DMS53 (cell line): ENCODE measurements at regions not wholly inside any gene's neighbourhood (a gene's known extent, or its start where the extent isn't known, plus 50 kb on each side); places are given as distances from the start of the nearest gene placed in this dataset.
"Not testable (repeated sequence)": the region's sequence is repeated elsewhere in the genome, so short reads cannot be mapped to it uniquely, and the experiment has no call there.

ENCODE experiments used
- DNase-seq: peaks from one replicate; lab custom pipeline; 2025; lab: John Stamatoyannopoulos, UW

DNA sequence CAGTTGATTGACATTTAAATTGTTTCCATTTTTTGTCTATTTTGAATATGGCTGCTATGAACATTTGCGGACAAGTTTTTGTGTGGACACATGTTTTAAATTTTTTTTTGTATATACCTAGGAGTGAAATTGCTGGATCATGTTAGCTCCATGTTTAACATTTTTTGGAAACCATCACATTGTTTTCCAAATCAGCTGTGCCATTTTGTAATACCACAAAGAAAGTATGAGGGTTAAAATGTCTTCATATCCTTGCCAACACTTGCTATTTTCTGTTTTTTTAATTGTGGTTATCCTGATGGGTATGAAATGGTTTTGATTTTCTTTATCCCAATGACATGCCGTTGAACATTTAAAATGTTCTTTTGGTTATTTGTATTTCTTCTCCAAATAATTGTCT is 52.1 kb downstream of the CARTPT start:
- DNase-seq: no peak

DNA sequence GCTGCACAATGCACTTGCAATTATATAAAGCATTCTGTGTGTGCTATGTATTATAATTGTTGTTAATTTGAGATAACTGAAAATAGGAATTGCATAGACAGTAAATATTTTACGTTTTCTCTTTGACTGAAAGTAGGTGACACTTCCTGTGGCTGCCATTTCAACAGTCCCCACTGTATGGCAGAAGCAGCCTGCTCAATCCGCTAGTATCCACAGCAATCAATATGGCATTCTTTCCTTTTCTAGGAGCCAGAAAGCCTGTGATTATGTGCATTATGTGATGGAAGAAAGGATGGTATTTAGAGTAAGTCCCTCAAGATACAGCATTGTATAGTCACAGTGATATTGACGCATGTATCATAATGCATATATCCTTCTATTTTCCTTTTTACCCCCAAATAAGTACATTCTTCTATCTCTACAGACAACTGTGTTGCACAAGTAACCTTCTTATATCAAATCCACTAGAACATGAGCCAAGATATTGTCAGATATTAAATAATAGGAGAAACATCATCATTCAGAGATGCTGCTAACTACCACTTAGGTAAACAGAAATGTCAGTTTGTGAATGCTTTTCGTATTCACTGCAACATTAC is 59.7 kb downstream of the CARTPT start:
- peak; percentile 82 for DNase-seq

DNA sequence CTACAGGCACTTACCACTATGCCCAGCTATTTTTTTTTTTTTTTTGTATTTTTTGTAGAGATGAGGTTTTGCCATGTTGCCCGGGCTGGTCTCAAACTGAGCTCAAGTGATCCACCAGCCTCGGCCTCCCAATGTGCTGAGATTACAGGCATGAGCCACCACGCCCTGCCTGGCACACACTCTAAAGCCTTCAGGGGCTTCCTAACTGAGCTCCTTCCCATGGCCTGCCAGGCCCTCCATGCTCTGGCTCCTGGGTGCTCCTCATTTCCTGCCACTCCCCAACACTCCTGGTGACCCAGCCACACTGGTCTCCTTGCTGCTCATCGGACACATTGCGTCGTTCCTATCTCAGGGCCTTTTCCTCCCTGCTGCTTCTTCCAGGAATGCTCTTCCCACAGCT is 61.5 kb downstream of the CARTPT start:
- no peak for DNase-seq

DNA sequence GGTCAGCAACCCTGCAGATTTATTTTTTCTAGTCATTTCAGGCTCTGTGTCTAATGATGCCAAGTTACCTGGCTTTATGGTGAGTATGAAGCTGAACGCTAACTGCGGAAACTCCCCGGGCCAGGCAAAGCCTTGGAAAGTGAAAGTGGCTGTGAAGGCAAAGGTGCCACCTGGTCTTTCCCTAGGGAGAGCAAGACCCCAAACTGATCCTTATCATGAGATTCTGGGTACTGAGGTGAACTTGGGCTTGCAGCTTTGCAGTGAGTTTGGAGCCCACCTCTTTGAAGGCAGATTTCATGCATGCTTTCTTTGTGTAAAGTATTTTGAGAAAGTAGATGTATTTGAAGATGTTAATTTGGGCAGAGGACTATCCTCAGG is 63.3 kb downstream of the CARTPT start:
- no peak for DNase-seq

DNA sequence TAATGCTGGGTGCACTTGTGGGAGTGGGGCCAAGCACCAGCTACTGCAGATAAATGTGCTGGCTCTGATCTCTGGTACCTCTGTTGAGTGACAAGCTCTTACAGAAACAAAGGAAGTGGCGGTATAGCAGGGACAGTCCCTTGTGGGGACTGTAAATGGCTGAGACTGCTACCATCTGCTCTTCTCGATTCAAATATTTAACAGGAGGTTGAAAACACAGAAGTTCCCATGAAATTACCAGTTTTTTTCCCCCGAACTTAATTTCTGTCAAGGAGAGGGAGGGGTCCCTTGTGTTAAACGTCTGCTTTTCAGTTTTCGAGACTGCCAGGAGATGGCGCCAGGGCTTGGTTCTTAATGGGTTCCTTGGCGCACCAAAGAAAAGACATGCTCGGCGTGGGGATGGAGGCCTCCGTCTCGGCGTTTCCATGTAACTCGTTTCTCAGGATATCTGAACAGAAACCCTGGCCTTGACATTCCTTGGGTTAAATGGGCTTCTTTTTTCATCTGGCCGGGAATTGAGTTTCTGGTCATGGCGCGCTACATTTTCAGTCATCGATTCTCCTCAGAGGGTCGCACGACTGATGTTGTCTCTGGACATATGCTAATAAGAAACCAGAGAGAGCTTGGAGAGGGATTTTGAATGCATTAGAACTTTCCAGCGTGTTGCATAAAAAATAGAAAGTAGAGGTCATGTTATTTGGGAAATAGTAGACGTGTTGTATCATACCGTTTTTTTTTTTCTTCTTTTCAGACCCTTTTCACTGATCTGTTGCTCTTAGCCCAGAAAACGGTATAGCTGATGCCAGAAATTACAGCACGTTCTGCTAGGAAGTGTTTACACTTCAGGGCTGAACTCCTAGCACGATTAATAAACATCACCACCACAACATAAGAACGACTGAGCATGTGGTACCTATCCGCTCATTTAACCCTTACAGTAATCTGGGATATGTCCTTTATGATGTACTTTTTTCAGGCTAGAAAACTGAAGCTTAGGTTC is 64.0 kb downstream of the CARTPT start:
- DNase-seq: peak; percentile 90

DNA sequence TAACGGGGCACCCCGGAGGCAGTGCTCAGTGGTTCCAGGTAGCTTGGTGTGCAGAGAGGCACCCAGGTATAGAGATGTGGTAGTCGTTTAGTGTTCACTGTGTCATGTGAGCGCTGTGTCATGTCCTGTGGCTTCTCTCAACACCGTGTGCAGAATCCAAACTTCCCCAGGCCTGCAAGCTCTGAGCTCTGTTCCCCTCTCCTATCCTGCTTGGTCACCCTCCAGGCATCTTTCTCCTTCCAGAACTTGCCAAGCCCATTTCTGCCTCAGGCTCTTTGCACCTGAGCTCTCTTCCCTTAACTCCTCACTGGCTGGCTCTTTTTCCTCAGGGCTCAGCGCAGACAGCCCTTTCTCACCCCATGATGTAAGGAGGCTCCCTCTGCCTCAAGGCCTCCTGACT is 64.8 kb downstream of the CARTPT start:
- peak; percentile 16 for DNase-seq

DNA sequence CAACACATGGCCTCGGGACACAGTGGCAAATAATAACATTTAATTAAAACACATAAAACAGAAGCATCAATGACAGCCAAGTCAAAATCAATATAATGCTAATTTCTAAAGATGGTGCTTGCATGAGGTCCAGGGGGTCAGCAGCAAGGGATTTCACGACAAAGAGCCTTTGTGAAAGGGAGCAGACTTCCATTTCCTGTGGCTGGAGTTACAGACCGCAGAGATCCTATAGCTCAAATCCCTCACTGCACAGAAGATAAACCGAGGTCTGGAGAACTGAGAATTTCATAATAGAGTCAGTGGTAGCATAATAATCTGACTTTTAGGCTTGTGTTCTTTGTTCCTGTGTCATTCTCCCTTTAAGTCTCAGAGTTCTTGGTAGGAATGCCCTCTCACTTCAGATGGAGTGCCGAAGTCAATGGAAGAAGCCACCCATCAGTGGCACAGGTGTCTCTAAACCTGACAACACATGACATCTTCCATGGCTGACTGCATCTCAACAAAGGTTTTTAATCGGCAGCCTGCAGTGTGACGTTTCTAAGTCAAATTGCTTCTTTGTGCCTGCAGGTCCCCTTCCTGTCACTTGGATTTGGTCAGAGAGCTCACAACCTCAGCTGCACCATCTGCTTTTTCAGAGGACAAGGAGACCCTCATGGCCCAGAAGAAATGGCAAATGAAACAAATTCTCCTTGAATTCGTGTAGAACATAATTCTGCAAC is 67.4 kb downstream of the CARTPT start:
- peak; percentile 65 for DNase-seq

DNA sequence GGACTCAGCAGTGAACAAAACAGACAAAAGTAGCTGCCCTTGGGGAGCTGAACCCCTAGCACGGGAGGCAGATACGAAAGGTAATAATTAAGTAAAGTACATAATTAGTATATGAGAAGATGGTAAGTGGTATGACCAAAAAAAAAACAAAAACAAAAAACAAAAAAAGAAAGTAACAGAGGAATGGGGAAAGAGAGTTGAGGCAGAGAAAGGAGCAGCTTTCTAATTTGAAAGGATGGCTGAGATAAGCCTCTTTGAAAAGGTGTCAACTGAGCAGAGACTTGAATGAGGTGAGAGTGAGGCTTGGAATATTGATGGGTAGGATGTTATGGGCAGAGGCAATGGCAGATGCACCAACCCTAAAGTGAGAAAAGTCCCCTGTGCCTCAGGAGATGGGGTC is 69.7 kb downstream of the CARTPT start:
- no peak for DNase-seq

DNA sequence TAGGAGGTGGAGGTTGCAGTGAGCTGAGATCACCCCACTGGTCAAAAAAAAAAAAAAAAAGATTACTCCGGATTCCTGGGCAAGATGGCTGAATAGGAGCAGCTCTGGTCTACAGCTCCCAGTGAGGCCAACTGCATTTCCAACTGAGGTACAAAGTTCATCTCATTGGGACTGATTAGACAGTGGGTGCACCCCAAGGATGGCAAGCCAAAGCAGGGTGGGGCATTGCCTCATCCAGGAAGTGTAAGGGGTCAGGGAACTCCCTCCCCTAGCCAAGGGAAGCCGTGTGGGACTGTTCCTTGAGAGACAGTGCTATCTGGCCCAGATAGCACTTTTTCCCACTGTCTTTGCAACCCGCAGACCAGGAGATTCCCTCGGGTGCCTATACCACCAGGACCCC is 70.7 kb downstream of the CARTPT start:
- no peak for DNase-seq

DNA sequence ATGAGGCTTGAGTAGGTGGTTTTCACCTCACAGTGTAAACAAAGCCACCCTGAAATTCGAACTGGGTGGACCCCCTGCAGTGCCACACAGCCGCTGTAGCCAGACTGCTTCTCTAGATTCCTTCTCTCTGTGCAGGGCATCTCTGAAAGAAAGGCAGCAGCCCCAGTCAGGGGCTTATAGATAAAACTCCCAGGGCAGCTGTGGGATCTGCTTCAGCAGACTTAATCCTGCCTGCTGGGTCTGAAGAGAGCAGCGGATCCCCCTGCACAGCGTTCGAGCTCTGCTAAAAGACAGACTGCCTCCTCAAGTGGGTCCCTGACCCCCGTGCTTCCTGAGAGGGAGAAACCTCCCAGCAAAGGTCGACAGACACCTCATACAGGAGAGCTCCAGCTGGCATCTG is 71.4 kb downstream of the CARTPT start:
- no peak for DNase-seq

DNA sequence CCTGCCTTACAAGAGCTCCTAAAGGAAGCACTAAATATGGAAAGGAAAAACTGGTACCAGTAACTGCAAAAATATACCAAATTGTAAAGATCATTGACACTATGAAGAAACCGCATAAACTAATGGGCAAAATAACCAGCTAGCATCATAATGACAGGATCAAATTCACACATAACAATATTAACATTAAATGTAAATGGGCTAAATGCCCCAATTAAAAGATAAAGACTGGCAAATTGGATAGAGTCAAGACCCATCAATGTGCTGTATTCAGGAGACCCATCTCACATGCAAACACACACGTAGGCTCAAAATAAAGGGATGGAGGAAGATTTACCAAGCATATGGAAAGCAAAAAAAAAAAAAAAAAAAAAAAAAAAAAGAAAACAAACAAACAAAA is 73.0 kb downstream of the CARTPT start:
- DNase-seq: not testable (repeated sequence)

DNA sequence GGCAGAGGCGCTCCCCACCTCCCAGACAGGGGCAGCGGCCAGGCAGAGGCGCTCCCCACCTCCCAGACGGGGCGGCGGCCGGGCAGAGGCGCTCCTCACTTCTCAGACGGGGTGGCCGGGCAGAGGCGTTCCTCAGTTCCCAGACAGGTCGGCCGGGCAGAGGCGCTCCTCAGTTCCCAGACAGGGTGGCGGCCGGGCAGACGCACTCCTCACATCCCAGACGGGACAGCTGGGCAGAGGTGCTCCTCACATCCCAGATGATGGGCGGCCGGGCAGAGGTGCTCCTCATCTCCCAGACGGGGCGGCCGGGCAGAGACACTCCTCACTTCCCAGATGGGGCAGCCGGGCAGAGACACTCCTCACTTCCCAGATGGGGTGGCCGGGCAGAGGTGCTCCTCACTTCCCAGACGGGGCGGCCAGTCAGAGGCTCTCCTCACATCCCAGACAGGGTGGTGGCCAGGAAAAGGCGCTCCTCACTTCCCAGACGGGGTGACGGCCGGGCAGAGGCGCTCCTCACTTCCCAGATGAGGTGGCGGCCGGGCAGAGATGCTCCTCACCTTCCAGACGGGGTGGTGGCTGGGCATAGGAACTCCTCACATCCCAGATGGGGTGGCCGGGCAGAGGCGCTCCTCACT is 75.1 kb downstream of the CARTPT start:
- DNase-seq: no peak

DNA sequence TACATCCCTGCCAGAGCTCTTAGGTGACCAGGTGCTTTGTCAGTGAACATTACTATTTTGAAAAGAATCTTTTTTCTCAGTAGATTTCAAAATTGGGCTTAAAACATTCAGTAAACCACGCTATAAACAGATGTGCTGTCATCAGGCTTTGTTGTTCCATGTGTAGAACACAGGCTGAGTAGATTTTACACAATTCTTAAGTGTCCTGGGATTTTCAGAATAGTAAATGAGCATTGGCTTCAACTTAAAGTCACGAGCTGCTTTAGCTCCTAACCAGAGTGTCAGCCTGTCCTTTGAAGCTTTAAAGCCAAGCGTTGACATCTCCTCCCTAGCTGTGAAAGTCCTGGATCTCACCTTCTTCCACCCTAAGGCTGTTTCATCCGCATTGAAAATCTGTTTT is 83.6 kb downstream of the CARTPT start:
- no peak for DNase-seq

DNA sequence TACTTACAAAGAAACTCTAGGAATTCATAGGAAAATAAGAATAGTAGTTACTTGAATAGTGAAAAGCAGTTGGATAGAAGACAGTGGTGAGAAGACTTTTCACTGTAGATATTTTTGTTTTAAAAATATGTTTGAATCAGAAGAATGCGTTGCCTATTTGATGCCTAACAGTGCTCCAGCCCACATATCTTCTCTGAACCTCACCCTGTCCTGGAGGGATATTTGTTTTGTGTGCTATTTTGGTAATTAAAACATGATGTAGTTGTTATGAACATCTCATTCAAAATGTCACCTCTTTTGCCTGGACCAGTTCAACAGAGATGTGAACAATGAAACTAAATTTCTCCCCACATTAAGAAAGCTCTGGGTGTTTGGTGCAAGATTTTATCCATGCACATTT is 87.6 kb downstream of the CARTPT start:
- no peak for DNase-seq

DNA sequence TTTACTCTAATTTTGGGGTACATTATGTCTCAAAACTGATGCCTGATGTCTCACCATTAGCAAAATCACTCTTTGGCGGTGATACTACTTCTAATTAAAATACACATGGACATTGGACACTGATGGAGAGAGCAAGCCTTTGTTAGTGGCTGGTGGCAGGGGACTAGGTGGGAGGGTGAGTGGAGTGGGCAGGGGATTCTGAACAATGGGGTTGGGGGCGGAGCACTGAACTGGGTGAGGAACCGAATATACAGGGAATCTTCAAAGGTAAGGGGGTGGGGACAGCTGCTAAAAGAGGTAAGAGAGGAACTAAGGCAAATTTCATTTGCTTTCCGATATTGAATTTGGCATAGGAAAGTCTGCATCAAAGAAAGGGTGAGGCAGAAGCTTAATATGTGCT is 88.8 kb downstream of the CARTPT start:
- no peak for DNase-seq

DNA sequence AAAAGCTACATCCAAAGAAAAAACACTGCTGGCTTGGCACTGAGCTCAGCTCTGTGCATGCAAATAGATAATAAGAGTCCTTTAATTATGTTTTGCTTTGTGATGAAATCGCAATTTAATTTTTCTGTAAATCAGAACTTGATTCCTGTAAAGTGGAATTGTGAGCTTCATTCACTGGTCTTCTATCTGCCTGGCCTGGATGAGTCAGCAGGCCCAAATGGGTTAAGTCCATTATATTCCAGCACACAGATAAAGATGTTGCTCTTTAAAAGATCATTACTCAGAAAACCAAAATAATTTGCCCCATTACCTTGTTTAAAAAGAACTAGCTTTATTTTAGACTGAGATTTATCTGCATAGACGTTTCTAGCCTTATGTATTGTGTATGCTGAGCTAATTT is 90.4 kb downstream of the CARTPT start:
- DNase-seq: no peak

DNA sequence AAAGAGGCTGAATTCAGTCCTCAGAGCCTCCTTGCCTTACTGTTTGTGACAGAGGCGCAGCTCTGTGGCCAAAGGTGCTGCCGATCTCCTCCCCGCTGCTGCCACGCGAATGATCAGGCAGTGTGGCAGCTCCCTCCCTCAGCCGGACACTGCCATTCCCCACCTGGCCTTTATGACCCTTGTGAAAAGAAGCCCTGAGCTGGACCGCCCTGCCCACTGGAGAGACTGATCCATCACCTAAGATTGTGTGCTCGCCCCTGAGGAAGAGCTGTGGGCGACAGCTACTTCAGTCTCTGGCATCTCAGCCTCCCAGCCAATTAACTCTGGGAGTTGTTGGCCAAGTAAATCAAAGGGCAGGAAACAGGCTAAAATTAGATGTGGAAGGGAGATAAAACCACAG is 90.9 kb downstream of the CARTPT start:
- DNase-seq: no peak

DNA sequence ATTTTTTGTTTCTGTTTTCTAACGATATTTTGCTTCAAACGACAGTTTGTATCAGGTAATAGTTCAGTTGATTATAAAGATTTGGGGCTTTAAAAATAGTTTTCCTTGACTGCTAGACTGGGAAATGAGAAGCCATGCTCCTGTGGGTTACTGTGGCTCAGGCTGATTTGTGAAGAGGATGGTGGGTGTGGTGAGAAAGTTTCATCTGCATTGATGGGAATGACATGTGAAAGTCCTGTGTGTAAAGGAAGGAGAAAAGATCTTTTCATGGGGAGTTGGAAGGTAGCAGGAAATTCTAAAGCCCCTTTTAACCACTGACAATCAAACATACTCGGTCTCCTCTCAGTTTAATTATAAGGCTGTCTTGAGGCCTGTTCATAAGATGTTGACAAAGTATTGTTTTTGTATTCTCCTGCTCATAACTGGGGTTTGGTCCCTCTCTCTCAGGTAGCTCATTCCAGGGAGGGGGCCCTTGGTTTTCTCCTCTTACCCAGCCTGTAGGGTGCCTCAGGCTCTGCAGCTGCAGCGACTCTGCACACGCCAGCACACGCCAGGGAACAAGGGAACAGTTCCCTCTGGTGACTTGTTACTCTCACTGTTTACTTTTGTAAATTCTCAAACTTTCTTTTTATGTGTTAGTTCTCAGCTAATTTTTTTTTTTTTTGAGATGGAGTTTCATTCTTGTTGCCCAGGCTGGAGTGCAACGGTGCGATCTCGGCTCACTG is 91.6 kb downstream of the CARTPT start:
- no peak for DNase-seq

DNA sequence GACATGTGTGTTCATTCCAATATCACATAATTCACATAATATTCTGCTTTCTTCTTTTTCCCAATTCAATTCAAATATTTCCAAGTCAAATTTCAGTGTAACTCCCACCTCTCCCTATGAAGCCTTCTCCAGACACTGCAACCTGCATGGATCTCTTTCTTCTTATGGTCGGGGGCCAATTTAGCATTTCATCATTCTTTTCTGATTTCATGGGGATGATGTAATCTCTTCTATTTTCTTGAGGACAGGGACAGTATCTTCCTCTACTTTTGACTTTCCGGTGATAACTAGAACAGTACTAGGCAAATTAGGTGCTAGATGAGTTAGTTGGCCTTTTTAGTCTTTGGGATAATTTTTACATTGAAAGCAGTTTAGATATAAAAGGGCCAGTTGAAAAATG is 92.7 kb downstream of the CARTPT start:
- no peak for DNase-seq

DNA sequence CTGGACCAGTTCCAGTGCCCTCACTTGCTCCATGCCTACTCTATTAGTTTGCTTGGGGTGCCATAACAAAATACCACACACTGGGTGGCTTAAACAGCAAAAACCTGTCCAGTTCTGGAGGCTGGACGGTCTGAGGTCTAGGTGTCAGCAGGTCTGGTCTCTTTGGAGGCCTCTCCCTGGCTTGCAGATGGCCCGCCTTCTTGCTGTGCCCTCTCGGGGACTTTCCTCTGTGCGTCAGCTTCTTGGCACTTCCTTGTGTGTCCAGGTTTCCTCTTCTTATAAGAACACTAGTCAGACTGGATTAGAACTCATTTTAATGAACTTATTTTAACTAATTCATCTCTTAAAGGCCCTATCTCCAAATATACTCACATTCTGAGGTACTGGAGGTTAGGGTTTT is 97.2 kb downstream of the CARTPT start:
- no peak for DNase-seq

DNA sequence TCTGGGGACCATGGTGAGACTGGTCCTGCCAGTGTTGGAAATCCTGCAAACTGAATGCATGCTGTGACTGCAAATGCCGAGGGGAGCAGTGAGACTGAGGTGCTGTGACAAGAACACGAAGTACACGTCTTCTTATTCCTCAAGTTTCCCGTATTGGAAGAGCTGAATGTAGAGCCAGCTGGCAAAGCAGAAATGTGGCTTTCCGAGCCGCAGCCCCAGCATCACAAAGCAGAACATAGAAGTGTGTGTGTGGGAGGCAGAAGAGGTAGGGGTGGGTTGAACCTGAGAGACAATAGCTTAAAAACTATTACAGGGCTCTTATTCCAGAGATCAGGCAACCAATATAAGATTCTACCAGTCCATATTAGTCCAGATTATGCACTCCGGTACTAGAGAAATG is 98.8 kb downstream of the CARTPT start:
- DNase-seq: no peak

DNA sequence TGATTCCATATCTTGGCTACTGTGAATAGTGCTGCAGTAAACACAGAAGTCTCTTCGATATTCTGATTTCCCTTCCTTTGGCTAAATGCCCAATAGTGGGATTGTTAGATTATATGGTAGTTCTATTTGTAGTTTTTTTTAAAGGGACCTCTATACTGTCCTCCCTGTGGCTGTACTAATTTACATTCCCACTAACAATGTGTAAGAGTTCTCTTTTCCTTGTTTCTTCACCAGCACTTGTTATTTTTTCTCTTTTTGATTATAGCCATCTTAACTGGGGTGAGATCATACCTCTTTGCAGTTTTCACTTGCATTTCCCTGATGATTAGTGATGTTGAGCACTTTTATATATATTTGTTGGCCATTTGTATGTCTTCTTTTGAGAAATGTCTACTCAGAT is 102.0 kb downstream of the CARTPT start:
- no peak for DNase-seq
